Hepatocyte (in vitro differentiated cells): ENCODE measurements at regions not wholly inside any gene's neighbourhood (a gene's known extent, or its start where the extent isn't known, plus 50 kb on each side); places are given as distances from the start of the nearest gene placed in this dataset.

Source experiments
- DNase-seq: peaks from one replicate; pipeline ENCODE4 v3.0.0-alpha.2; 2016; ENCODE audit warnings: low spot score
- H2AFZ ChIP-seq: fragments of 200-600 bp; sonication (generic); 2 replicates; pipeline ENCODE4 v1.6.0; 2016; ENCODE audit warnings: antibody characterized with exemption, mild to moderate bottlenecking
- H3K27ac ChIP-seq: fragments of 200-600 bp; sonication (generic); 2 replicates; pipeline ENCODE4 v1.5.1; 2016; ENCODE audit warnings: mild to moderate bottlenecking
- H3K27me3 ChIP-seq: fragments of 200-600 bp; sonication (generic); 2 replicates; pipeline ENCODE4 v1.6.1; 2016
- H3K36me3 ChIP-seq: fragments of 200-600 bp; sonication (generic); replicated peaks from 2 replicates; pipeline ENCODE4 v1.5.1; 2016; ENCODE audit warnings: low read depth; ENCODE audit not compliant: insufficient read depth
- H3K4me1 ChIP-seq: fragments of 200-600 bp; sonication (generic); 2 replicates; pipeline ENCODE4 v1.5.1; 2016; ENCODE audit warnings: mild to moderate bottlenecking, moderate library complexity; ENCODE audit not compliant: insufficient read depth
- H3K4me2 ChIP-seq: fragments of 200-600 bp; sonication (generic); 2 replicates; pipeline ENCODE4 v1.6.0; 2016
- H3K4me3 ChIP-seq: fragments of 200-600 bp; sonication (generic); 2 replicates; pipeline ENCODE4 v1.5.1; 2016; ENCODE audit warnings: mild to moderate bottlenecking
- H3K79me2 ChIP-seq: fragments of 200-600 bp; sonication (generic); 2 replicates; pipeline ENCODE4 v1.6.0; 2017; ENCODE audit warnings: mild to moderate bottlenecking
- H3K9me2 ChIP-seq: fragments of 200-600 bp; sonication (generic); replicated peaks from 2 replicates; pipeline ENCODE4 v1.6.0; 2017; ENCODE audit warnings: mild to moderate bottlenecking; ENCODE audit not compliant: insufficient read depth
- H3K9me3 ChIP-seq: fragments of 200-600 bp; sonication (generic); 2 replicates; pipeline ENCODE4 v1.5.1; 2016; ENCODE audit warnings: low read depth, mild to moderate bottlenecking
- H4K20me1 ChIP-seq: fragments of 200-600 bp; sonication (generic); 2 replicates; pipeline ENCODE4 v1.6.0; 2016; ENCODE audit warnings: mild to moderate bottlenecking; ENCODE audit not compliant: insufficient read depth, poor library complexity, severe bottlenecking
- EZH2 ChIP-seq: fragments of 200-600 bp; sonication (generic); IDR thresholded peaks from 2 replicates; pipeline ENCODE4 v1.6.1; 2016; ENCODE audit warnings: antibody characterized with exemption, mild to moderate bottlenecking, borderline replicate concordance
- EZH2phosphoT487 ChIP-seq: fragments of 200-600 bp; sonication (generic); IDR thresholded peaks from one replicate; pipeline ENCODE4 v1.6.1; 2018; ENCODE audit warnings: antibody characterized with exemption, mild to moderate bottlenecking, low read depth, moderate library complexity; ENCODE audit not compliant: unreplicated experiment, severe bottlenecking
- WGBS: methylation state at CpG from one replicate; pipeline ENCODE4 v1.1.6; 2016; ENCODE audit warnings: low lambda C conversion rate; ENCODE audit errors: missing lambda C conversion rate; 5-methylcytosine and 5-hydroxymethylcytosine counted together
- TF ChIP-seq, protein P1 (sequence below): fragments of 200-600 bp; sonication (generic); IDR thresholded peaks from 2 replicates; pipeline ENCODE4 v1.5.1; 2016; ENCODE audit warnings: antibody characterized with exemption, mild to moderate bottlenecking; ENCODE audit not compliant: poor library complexity

DNA sequence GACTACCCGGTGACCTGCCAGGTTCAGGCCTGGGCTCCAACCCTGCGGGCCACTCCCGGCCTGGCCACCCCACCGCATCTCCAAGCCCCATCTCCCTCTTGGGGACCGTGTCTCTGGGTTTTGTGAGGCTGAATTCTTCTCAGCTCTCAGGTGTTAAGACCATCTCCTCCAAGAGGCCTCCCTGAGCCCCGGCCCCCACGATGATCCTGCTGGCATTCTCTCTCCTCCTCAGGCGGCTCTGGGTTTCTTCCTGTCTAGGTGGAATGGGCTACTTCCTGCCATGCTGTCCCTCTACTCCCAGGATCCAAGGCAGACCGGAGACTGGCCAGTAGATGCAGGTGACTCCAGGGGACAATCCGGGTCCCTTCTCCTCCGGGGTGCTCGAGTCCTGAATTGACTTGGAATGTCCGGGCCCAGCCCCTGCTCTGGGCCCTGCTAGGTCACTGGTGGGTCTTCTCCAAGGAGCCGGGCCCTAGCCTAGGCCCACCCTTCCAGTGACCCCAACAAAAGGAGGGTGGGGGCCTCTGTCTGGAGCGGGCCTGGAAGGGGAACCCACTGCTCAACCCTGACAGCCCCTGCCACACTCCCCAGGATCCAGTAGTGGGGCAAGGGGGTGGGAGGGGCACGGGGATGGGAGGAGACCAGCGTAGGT, 219.8 kb downstream of the C9orf50 start:
- no peak for DNase-seq
- H3K4me2 ChIP-seq, result no peak overlapping the region
- H3K27ac ChIP-seq, result no peak overlapping the region
- H3K4me3 ChIP-seq, result no peak overlapping the region
- TF ChIP-seq EZH2 (no peak), EZH2phosphoT487 (no peak)
- TF ChIP-seq, protein P1, sequence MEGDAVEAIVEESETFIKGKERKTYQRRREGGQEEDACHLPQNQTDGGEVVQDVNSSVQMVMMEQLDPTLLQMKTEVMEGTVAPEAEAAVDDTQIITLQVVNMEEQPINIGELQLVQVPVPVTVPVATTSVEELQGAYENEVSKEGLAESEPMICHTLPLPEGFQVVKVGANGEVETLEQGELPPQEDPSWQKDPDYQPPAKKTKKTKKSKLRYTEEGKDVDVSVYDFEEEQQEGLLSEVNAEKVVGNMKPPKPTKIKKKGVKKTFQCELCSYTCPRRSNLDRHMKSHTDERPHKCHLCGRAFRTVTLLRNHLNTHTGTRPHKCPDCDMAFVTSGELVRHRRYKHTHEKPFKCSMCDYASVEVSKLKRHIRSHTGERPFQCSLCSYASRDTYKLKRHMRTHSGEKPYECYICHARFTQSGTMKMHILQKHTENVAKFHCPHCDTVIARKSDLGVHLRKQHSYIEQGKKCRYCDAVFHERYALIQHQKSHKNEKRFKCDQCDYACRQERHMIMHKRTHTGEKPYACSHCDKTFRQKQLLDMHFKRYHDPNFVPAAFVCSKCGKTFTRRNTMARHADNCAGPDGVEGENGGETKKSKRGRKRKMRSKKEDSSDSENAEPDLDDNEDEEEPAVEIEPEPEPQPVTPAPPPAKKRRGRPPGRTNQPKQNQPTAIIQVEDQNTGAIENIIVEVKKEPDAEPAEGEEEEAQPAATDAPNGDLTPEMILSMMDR, result no peak
- peaks cover 42% of the 10 kb centered on the region for H3K4me1 ChIP-seq
- no peak overlapping the region for H2AFZ ChIP-seq
- no peaks in the 10 kb centered on the region for H3K9me2 ChIP-seq
- H3K79me2 ChIP-seq, result no peaks in the 10 kb centered on the region
- H4K20me1 ChIP-seq, result no peaks in the 10 kb centered on the region
- H3K9me3 ChIP-seq, result no peaks in the 10 kb centered on the region
- H3K36me3 ChIP-seq, result no peaks in the 10 kb centered on the region
- WGBS, result 87% methylated on average over 15 of the region's 17 CpGs
- no peaks in the 10 kb centered on the region for H3K27me3 ChIP-seq

DNA sequence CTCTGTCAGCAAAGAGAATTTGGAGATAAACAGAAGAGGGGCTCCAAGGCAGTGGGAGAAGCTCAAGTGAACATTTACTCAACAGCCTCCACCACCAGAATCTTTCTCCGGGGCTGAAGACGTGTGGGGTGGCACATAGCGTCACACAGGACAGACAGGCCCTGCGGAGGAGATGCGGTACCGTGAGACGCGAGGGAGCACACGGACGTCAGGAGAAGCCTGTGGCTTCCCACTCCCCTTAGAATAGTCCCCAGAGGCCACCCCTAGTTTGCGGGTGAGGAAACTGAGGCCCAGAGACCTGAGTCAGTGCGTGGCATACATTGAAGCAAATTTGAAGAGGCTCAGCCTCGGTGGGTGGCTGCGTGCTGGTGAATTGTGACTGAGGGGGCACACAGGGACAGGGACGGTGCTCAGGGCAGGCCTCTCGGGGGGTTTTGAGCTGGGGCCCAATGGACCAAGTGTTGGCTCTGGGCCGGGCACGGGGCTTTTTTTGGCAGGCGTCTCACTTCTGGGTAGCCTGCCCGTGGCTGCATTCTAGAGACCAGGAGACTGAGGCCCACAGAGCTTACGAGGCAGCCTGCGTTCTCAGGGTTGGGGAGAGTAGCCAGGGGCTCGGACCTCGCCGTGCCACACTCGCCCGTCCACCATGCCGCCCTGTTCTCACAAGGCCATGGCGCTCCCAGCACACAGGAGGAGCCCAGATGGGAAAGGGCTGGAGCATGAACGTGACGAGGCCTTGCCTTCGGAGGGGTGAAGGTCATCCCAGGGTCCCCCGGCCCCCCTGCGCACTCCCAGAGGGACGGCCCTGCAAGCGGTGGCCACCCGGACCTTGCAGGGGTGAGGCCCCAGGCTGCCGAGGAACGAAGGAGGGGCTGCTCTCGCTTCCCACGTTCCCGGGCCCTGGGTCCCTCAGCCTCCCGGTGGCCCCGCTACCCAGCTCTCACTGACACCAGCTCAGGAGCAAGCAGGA, 220.6 kb downstream of the C9orf50 start:
- WGBS, result 91% methylated on average over 43 of the region's 44 CpGs
- no peak for DNase-seq
- H2AFZ ChIP-seq, result no peak overlapping the region
- H3K4me2 ChIP-seq, result no peak overlapping the region
- peaks cover 35% of the 10 kb centered on the region for H3K4me1 ChIP-seq
- H3K27me3 ChIP-seq, result no peaks in the 10 kb centered on the region
- H3K4me3 ChIP-seq, result no peak overlapping the region
- no peaks in the 10 kb centered on the region for H3K36me3 ChIP-seq
- no peaks in the 10 kb centered on the region for H4K20me1 ChIP-seq
- no peak overlapping the region for H3K27ac ChIP-seq
- H3K9me3 ChIP-seq, result no peaks in the 10 kb centered on the region
- no peaks in the 10 kb centered on the region for H3K9me2 ChIP-seq
- no peaks in the 10 kb centered on the region for H3K79me2 ChIP-seq
- TF ChIP-seq EZH2phosphoT487, result no peak
- no peak for TF ChIP-seq EZH2
- TF ChIP-seq, protein P1, result no peak

DNA sequence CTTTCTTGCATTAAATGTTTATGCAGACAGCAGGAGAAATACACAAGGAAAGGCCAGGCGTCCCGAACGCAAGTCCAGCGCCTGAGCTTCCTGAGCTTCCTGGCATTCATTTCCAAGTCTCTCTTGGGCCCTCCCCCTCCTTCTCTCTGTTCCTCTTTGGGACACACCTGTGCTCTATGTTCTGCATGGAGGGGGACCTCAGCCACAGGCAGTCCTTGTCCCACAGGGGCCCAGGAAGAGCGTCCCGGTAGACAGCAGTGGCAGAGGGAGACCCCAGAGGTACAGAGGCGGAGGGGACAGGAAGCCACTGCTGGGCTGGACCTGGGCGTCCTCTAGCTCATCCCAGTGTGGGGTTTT, 221.3 kb downstream of the C9orf50 start:
- H3K4me3 ChIP-seq, result no peak overlapping the region
- H3K79me2 ChIP-seq, result no peaks in the 10 kb centered on the region
- no peaks in the 10 kb centered on the region for H3K9me2 ChIP-seq
- no peak overlapping the region for H2AFZ ChIP-seq
- peaks cover 29% of the 10 kb centered on the region for H3K4me1 ChIP-seq
- no peaks in the 10 kb centered on the region for H3K27me3 ChIP-seq
- TF ChIP-seq EZH2phosphoT487 (no peak), EZH2 (no peak)
- TF ChIP-seq, protein P1, result no peak
- H3K4me2 ChIP-seq, result no peak overlapping the region
- no peaks in the 10 kb centered on the region for H3K36me3 ChIP-seq
- no peak overlapping the region for H3K27ac ChIP-seq
- no peak for DNase-seq
- WGBS, result 66% methylated on average over 8 of the region's 8 CpGs
- no peaks in the 10 kb centered on the region for H3K9me3 ChIP-seq
- no peaks in the 10 kb centered on the region for H4K20me1 ChIP-seq
